GM19467 (cell line): ENCODE measurements at regions not wholly inside any gene's neighbourhood (a gene's known extent, or its start where the extent isn't known, plus 50 kb on each side); places are given as distances from the start of the nearest gene placed in this dataset.

ENCODE experiments used
- ATAC-seq: cut with Tn5 transposase; IDR thresholded peaks from one replicate; pipeline ENCODE4 v1.9.1; 2021; ENCODE audit warnings: mild to moderate bottlenecking, moderate library complexity; ENCODE audit not compliant: unreplicated experiment

DNA sequence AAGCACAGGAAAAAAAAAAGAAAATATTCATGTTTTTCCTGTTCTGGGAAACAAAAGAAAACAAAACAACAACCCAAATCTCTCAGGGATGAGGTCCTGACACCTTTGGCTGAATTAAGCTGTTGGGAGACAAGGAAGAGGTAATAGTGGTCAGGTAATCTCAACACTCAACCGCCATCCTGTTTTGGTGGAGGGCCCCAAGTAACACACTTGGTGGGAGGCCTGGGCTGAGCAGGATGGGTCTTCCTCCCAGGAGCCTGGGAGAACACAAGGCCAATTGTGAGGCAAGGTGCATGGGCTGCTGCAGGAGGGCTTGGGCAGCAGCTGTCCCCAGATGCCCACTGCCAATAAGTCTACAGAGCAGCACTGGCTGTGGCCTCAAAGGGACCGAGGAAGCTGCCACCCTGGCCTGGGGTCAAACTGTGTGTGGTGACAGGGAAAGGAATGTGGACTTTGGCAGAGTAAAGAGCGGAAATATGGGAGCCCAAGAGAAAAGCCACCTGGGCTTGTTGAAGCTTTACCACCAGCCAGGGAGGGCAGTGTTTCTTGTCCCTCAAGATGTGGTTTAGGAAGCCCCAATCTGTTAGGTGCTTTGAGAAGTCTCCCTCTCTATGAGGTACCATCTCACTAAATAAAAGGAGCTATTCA lies 93.5 kb upstream of the SLC25A13 start:
- no peak for ATAC-seq

DNA sequence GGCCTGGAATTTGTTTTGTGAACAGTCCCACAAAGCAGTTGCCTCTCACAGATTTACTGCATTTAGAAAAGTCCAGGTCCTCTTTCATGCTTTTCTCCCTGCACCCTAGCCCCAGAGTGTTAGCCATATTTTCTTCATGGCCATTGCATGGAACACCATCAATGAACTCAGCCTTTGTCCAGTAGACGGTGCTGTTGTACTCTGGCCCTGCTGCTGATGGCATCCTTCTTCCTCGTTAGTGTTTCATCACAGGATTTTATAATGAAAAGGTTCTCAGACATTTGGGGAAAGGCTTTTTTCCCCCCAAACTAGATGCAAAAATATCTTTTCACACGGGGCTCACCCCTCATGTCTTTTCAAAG lies 93.0 kb upstream of the SLC25A13 start:
- ATAC-seq: peak; percentile 81

DNA sequence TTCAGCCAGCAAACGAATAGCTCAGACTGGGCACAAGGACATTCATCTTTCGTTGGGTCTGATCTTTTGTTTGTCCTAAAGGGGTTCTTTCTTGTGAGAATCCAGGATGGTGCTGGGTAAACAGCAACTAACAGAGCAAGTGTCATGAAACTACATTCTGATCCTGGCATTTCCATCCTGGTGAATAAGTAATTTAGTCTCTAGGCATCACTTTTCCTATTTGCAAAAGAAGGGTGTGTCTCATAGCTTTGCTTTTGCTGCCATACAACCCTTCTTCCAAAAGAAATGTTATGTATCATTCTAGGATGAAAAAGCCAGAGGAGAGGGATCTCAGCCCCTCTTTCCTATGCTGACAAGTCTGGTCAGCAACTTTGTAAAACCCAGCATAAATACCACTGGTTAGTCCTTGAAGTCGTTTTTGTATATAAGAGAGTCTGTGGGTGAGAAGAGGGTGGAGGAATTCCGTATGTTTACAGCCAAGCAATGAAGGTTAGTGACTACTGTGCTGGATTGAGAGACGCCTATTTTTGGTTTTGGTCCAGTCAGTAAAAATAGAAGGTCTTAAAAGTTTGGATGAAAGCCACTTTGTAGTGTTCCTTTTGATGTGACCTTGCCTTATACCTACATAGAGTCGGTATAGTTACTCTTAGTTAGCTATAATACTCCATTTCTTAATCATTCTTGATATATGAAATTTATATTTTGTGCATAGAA lies 88.4 kb upstream of the SLC25A13 start:
- ATAC-seq: no peak

DNA sequence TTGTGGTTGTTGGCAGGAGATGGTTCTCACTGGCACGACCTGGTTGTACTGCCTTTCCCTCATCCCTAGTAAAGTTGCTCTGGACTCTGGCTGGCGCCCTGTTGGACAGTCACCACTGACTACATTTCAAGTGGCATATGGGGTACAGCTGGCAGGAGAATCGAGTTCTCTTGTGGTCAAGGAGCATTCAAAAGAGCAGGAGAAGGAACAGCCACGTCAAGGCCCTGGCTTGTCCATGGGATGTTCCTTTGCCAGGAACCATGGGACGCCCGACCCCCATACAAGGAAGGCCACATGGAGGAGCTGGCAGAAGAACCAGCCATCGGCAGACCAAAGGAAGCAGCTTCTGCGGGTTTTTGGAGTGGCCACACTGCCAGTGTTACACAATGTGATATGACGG lies 87.0 kb upstream of the SLC25A13 start:
- no peak for ATAC-seq

DNA sequence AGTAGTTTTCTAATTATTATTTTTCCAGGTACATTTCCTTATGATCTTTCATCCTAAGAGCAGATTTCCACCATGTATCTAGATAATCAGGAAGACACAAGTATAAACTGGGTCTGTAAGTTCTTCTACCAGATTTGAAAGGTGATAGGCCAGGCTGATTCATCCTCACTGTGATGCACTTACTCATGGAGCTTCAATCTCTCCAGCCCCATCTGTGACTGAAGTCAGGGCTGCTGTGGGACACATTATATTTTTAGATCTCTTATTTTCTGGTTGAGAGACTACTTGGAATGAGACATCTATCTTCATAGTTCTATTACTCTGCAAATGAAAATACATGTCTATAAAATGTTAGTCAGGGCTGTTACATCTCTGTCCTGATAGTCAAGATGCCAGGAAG lies 85.5 kb upstream of the SLC25A13 start:
- no peak for ATAC-seq

DNA sequence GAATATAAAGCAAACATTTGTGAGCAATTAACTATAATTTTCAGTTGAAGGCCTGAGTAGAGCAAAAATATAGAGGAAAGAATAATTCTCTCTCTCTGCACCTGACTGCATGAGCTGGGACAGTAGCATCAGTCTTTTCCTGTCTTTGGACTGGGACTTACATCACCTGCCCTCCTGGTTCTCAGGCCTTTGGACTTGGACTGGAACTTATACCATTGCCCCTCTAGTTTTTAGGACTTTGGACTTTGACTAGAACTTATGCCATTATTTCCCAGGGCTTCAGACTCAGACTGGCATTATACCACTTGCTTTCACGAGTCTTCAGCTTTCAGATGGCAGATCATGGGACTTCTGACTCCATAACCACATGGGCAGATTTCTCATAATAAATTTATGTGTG lies 81.0 kb upstream of the SLC25A13 start:
- ATAC-seq: no peak

DNA sequence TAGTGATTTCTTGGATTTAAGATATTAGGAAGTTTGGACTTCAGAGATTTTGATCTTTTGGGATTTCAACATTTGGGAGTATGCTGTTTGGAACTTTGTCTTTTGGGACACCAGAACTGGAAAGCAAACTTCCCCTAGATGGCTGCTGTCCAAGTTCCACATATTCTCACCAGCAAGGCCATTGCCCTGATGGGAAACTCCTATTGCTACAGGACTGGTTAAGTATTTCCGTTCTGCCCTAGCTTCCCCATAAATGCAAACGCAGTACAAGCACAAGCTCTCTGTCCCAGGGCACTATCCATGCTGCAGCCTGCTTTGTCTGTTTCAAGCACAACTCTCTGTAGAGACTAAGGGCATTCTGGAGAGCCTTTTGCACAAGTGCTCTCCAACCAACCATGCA lies 79.3 kb upstream of the SLC25A13 start:
- ATAC-seq: no peak

DNA sequence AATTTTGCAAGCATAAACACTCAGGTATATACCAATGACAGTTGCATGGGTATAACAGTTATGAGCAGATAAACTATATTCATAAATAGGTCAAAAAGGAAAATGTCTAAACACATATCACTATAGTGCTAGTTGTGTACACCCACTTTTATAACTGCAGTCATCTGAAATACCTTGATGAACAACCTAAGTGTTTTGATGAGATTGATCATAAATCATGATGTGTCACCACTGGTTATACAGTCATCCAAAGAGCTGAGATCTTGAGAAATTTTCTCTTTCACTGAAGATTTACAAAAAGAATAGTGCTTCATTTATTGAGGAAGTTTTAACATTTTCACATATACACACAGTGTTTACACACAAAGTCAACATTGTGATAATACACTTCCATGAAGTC lies 78.6 kb upstream of the SLC25A13 start:
- ATAC-seq: no peak

DNA sequence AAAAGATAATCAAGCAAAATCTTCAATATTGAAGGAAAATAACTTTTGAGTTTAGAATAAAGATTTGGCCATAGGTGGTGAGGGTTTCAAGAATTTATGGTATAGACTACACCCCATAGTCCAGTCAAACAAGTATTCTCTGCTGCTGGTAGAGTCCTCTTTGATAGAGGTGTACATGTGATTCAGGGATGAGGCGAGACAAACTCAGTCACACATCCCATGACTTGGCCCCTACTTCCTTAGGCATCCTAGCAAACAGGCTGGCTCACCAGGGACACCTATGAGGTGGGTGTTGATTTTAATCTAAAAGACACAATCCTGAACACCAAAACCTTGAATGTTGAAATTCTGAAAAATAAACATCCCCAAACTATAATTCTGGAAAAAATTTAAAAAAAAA lies 78.1 kb upstream of the SLC25A13 start:
- ATAC-seq: no peak

DNA sequence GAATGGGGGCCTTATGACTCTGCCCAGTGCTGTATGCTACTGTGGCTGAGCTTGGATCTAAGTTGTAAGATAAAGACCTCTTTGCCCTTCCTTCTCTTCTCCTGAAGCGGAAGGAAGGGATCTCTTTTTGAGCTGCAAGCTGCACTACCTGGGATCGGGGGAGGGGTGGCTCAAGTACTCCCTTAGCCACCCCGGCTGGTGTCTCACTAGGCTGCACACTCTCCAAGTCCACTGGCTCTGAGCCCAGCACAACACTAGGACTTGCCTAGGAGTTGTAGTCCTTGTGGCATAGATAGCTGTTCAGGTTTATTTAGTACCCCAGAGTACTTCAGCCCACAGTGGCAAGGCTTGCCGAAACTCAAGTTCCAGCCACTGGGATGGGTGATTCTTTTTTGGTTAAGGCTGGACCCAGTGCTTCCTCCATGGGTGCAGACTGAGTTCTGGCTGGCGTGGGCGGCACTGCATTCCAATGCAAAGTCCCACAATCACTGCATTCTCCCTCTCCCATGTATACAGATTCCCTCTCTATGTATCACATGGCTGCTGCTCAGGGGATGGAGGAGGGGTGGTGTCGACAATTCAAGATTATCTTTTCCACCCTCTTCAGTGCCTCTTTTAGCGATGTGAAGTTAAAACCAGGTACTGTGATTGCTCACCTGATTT lies 76.2 kb upstream of the SLC25A13 start:
- no peak for ATAC-seq

DNA sequence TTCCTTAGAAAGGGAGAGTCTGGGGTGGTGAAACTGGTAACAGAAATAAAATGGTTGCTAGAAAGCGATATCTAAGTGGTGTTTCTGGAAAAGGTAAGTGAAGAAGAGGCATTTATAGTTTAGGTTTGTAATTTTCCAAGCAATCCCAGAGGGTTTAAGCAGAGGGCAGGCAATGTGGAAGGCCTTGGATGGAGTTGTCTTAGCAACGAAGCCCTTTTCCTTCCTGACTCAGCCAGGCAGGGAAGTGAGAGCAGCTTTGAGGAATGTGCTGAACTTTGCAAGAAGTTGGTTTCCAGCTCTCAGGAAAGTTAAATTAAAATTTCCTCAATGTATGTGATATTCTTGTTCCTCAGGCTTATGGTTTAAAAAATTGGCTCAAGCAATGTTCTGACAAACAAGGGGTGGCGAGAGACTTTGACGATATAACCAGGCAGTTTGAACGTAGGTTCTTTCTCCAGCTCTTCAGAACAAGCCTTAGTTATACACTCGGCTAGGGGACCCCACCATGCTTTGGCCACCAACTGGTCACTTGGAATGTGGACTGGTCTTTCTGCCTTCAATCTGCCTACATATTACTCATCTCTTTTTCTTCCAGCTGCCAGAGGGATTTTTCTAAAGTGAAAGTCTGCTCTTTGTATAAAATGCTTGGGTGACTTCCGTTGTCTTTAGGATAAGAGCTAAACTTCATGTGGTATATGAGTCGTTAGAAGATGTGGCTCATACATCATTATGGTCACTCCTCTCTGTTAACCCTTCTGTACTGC lies 66.9 kb upstream of the SLC25A13 start:
- ATAC-seq: no peak

DNA sequence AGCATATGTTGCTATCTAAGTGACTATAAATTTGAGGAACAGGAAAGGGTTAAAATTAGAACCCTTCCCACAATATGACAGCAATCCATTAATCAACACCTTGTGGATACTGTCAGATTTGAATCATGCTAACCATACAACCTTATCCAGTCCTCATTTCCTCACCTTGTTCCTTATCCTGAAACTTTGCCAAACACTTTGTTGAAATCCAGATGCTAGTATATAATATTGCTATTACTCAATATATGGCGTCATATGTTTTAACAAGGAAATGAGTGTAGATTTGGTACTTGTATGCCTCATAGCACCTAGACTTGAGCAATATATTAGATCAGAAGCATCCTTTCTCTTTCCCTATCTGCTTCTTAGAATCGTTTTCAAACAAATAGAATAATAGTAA lies 66.3 kb upstream of the SLC25A13 start:
- no peak for ATAC-seq

DNA sequence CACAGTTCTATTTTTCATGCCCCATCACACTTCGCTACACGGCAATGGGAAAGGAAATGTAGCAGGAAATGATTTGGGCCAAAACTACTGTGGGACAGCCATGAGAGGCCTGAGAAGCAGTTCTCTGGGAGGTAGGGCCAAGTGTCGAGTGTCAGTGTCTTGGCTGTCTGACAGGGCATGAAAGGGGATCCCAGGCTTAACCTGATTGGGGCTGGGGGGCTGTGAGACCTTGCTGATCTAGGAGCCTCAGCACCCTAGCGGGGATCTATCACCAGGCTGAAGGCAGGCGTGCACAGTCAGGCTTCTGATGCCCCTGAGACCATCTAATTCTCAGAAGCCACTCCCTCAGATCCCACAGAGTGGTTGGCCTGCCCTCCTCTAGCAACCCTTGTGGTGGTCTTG lies 58.2 kb upstream of the SLC25A13 start:
- ATAC-seq: no peak

DNA sequence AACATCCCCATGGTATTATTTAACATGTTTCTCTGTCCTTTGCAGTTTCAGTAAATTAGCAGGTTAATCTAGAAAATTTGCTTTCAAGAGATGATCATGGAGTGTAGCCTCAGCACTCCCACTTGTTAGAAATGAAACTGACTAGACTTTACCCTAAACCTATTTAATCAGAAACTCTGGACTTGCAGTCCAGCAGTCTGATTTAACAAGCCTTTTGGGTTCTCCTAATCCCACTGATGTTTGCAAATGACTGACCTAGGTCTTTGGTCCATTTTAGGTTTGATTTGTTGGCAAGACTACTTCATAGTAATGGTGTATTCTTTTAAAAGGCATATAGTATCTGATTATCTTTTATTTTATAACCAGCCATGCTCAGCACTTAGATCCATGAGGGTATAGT lies 55.5 kb upstream of the SLC25A13 start:
- ATAC-seq: no peak
